HG03432 (cell line): ENCODE measurements at regions not wholly inside any gene's neighbourhood (a gene's known extent, or its start where the extent isn't known, plus 50 kb on each side); places are given as distances from the start of the nearest gene placed in this dataset.

Experiments
- ATAC-seq: cut with Tn5 transposase; IDR thresholded peaks from one replicate; pipeline ENCODE4 v1.9.1; 2021; ENCODE audit warnings: mild to moderate bottlenecking, moderate library complexity; ENCODE audit not compliant: unreplicated experiment

DNA sequence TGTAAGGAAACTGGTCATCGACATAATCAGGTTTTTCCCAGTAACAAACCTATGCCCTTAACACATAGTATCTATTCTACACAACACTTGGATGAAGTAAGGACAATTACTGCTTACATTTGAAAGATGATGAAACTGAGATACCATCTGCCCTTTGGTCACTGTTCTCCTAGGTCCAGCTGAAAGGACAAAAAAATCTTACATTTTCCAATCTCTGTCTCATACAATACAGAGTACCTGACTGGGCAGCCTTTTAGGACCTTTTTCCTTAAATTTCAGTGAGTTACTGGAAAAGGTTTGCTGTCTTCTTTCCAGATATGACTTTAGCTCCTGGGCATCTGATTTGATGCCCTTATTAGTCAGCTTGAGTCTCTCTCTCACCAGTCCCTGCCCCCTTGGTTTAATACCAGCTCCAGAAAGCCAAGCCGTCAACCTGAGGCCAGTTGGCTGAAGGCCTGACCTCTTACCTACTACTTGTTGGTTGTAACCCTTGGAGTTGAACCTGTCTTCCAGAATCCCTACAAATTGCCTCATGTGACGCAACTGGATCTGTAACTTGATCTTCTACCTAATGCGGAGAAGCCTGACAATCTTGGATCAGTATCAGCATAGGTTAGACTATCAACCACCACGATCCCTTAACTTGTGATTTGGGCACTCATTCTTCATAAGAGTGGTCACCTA is 355.3 kb upstream of the ZNF385D start:
- ATAC-seq, result no peak

DNA sequence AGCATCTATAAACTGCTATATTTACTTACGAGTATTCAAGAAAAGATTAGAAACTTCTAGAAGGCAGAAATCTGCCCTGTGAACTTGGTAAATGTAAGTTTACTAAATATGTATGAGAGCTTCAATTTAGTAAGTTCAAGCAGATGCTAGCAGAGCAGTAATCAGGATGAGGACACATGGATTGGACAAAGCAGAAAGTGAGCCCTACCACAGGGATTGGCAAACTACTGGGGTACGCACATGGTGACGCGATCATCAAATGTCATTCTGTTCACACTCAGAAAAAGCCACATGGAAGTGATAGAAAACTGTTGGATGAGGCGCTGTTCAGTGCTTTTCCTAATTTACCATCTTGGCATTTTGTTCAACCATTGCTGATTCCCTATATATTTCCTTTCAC is 360.2 kb upstream of the ZNF385D start:
- no peak for ATAC-seq

DNA sequence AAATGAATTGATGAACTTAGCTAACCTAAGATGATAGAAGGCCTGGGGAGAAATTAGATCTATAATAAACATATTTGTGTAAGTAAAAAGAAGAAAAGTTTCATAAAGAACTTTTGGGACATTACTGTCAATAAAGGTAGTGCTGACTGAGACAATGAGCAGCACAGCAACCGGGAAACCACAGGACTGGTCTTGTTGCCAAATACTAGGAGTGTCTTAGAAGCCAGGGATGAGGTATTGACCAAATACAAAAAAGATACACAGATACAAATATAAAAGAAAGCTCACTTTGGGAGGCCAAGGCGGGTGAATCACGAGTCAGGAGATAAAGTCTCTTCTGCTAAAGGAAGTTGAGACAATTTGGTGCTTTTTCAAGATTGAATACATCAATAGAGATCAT is 362.4 kb upstream of the ZNF385D start:
- no peak for ATAC-seq

DNA sequence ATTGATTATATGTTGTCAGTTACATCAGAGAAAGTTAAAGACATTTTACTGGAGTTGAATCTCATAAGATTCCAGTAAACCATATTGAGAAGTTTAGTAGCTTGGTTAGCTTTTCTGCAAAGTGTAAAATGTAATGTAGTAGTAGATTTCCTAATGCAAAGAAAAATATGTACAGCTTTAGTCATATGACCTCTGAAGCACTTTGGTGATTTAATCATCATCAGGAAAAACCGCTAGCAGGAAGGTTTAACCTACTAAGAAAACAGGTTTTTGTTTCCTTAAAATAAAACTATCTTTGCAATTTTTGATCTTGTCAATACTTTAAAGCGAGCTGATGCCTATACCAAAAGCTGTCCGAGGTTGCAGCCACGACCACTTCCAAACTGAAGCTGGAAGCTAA is 364.6 kb upstream of the ZNF385D start:
- ATAC-seq, result no peak

DNA sequence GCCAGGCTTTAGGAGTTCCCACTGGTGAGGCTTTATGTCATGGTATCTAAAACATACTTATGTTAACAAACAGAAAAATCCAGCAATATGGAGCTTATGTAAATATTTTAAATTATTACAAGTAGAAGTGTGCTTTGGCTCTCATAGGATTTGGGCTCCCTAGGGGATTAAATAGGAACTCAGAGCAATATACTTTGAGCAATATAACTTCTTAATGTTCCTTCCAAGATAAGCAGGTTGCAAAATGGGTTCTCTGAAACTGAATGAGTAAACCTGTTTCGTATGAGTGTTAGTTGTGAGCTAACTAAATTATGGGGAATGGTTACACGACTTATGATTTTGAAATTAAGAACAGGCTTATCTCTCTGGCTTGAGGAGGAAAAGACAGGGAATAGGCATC is 366.1 kb upstream of the ZNF385D start:
- ATAC-seq, result no peak

DNA sequence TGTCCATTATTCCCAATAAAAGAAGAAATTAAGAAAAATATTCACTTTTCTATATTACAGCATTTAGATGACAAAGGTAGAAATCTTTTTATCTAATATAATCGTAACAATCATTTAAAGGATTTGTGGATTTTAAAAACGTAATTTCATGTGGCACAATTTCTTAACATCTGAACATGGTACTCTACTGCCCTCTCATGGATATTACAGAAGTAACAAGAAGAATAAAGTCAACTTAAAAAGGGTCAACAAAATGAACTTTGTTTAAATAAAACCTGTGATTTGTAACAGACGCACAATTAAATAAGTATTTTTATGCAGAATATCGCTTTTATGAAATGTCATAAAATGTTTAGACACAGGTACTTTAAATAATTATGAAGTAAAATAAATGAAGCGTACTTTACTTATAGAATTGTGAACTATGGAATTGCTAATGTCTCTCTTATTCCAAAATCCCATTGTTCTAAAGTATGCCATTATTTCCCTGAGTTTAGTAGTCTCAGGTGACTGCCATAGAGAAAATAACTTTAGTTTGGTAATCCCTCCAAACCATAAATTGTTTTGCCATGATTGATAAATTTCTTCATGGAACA is 366.8 kb upstream of the ZNF385D start:
- ATAC-seq, result no peak

DNA sequence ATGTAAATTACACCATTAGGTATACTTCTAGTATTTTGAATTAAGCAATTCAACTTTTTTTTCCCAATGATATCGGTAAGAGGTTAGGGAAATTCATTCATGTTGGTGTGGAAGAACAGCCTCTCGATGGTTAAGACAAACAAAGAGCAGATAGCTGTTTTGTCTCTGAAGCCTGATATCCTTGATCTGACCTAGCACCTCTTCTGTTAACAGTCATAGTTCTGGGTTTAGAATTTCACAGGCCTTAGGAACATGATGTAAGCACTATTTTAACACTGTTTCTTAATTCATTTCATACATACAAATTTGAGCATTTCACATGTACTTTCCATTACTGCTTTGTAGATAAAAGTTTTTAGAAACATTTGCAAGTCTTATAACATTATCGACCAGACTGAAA is 367.5 kb upstream of the ZNF385D start:
- ATAC-seq, result no peak

DNA sequence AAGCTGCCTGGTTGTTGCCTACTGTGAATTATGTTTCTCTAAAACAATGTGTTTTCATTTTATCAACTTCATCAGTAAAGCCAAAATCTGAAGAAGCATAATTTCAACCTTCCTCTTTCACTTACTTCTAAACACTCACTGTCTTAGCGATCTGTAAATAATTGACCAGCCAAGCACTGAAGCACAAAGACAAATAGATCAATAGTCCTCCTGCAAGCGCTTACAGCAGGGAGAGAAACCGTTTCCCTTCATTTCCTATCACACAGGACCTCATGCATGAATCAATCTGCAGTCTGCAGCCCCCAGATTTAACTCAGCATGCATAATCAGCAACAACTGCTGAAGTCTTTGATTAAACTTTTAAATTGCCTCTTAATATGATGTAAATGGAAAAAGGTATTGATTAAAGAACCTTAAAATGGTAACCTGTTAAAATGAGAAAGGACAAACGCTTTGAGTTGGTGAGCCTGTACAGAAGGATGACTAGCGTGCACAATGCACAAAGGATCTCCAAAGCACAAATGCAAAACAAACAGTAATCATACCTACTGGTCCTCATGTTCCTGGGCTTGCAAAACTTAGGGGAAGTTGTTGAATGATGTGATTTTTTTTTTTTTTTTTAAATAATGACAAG is 370.2 kb upstream of the ZNF385D start:
- peak; percentile 84 for ATAC-seq

DNA sequence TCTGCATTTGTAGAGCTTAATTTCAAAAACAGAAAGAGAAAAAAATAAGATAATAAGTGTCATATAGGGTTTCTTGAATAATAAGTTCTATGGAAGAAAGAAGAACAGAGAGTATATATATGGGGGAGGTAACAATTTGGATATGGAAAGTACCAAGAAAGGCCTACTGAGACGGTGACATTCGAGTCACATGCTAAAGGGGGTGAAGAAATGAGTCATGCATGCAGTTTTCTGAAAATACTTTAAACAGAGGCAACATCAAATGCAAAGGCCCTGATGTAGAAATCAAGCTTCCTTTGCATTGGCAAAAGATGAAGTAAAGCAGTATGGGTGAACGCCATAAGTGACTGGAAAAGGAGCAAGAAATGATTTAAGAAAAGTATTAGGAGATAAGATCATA is 371.6 kb upstream of the ZNF385D start:
- peak; percentile 73 for ATAC-seq

DNA sequence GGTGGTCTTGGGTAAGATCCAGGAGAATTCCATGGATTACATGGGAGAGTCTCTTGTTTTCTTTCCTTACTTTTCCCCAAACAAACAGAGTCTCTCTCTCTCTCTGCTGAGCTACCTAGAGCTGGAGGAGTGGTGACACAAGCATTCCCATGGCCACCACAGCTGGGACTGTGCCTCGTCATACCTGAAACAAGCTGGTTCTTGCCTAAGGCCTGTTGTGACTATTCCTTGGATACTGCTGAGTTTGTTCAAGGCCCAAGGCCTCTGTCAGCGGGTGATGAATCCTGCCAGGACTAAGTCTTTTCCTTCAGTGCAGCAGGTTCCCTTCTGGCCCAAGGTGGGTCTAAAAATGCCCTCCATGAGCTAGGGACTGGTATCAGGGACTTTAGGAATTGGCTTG is 378.1 kb upstream of the ZNF385D start:
- no peak for ATAC-seq

DNA sequence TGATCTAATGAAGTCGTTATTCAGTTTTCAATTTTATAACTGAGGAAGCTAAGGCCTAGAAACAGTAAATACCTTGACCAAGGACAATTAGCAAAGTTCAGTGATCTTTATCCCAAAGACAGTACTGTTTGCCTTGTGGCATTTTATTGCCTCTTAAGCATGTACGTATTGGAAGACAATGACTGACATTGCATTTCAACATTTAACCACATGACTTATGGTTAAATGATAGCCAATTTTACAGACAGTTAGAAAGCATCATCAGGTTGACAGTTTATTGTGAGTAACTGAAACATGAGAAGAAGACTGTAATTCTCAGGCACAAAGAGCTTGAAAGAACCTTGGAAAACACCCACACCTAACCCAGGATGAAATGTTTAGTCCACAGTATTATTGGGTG is 390.8 kb upstream of the ZNF385D start:
- no peak for ATAC-seq

DNA sequence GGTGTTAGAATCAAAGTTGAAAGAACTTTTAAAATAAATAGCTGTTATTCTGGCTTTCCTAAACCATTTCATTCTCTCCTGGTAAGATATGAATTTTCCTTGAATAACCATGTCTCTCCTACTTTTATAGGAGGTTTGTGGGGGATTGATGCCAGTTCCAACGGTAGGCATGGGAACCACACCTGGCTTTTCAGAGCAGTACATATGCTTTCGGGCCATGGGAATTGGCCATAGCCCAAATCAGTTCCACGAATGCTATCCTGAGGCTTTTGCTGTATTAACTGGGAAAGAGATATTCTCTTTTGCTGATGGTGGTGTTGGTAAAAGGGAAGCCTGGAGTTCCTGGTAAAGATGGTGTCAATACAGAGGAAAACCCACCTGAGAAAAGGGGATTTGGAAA is 396.2 kb upstream of the ZNF385D start:
- no peak for ATAC-seq

DNA sequence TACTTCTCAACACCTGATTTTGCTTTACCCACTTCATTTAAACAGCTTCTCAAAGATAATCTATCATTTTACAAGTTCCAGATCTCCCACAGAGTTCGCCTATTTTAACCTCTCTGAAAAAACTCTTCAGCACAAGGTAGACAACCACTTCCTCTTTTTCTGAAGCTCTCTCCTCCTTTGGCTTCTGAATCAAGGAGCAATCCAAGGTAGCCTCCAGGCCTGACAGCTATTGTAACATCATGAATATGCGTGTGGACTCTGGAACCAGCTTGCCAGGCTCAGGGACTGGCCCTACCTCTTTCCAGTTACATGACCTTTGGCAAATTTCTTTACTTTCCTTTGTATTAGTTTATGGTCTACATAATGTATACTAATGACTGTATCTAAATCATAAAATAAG is 405.9 kb upstream of the ZNF385D start:
- ATAC-seq, result peak; percentile 52

DNA sequence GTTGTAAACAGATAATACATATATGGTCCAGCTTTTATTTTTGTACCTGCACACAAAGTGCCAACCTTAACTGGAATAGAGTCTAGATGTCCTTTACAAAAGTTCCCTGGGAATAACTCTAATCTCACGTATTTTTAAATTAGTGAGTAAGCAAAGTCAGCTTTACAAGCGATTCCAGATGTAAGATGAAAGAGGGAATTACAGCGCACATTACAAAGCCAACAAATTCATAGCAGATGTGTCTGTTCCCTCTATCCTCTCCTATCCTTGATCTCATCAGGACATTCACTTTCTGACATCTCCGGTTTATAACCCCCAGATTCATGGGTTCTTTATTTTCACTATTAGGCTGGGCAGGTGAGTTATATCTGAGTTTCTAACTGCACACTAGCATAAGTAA is 406.8 kb upstream of the ZNF385D start:
- no peak for ATAC-seq

DNA sequence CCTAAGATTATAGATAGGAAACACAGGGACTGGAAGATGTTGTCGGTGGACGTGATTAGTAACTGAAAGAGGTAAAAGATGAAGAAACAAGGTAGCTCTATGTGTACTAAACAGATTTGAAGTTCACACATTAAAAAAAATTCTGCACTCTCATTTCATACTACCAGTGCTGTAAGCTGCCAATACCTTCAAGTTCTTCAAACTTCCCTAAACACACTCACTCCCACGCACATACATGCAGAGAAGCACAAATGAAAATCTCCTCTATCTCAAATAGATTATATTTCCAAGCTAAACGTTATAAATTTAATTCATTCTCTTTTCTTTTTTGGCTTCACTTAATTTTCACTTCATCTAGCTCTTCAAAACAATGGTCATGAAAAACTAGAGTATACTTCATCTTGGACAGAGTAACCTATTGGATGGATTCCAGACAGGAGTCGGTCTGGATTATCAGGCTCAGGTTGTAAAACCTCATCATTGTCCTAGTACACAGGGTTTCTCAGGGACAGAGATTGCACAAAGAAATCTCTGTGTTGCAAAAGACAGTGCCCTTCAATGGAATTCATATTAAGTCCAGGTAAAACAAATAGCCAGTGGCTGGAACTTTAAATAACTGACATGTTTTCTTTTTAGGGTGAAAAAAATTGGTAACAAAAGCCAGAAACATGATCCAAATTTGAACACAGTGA is 408.1 kb upstream of the ZNF385D start:
- no peak for ATAC-seq

DNA sequence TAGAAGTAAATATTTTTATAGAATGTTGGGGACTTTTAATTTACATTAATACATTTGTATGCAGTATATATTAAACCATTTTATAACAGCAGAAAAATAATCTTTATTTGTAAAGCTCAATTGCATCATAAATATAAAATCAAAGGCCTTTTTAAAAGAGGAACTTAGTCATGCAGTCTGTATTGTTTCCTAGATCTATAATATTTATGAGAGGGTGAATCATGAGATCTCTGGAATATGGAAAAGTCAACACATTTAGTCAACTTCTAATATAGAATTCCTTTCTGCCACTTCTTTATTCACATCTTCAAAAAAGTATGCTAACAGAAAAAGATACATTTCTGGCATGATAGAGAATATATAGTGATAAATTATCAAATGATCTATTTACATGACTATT is 410.3 kb upstream of the ZNF385D start:
- no peak for ATAC-seq

DNA sequence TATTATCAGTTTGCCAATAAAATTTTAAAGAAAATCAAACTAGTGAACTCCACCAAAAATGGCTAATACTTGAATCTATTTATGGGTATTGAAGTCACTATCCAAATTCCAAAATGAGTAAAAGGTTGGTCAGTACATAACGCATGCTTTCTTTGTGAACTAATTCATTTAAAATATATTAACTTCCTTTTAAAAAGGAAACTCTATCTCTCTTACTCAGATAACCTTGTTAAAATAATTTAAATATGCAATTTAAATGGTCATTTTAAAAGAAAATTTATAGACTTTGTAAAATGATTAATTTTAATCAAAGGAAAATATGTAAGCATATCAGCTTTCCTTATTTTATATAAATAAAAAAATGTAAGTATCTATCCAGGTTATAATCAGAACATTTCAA is 419.4 kb upstream of the ZNF385D start:
- ATAC-seq, result no peak

DNA sequence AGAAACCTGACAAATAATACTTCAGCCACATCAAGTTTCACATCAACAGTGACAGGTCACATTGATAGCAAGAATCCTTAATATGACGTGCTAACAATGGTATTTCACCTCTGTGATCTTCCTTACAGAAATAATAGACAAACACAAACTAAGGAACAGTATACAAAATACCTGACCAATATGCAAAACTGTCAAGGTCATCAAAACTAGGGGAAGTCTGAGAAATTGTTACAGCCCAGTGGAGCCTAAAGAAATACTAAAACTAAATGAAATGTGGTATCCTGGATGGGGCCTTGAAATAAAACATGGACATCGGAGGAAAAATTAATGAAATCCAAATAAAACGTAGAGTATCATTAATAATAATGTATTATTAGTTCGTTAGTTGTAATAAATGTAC is 422.0 kb upstream of the ZNF385D start:
- no peak for ATAC-seq

DNA sequence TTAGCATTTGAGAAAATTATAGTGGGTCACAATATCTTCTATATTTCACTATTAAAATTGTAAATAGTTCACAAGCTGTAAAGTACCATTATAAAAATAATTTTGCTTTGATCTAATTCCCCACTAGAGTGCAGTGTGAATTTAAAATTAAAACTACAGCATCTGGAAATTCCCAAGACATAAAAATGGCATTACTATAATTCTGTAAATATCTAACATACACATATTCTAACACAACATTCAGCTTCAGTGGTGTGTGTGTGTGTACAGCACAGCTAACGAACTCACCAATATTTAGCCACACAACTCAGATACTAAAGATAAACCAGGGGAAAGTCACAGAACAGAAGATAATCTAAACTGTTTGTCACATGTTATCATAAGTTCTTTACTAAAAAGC is 424.9 kb upstream of the ZNF385D start:
- no peak for ATAC-seq

DNA sequence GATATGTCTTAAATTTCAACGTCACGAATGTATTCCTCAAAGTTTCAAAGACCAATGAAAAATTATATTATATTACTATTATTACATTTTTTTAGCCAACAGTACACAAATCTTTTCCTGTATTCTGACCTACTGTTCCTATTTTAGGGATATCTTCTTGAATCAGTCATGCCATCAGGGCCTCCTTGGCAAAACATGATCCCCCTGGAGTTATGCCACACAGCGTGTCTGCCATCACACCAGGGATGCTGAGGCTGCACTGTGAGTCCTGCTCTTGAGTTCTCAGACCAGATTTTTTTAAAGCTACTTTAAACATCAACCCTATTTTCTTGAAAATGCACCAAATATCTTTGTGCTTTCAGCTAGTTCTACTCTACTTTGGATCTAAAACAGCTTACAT is 425.9 kb upstream of the ZNF385D start:
- peak; percentile 13 for ATAC-seq

DNA sequence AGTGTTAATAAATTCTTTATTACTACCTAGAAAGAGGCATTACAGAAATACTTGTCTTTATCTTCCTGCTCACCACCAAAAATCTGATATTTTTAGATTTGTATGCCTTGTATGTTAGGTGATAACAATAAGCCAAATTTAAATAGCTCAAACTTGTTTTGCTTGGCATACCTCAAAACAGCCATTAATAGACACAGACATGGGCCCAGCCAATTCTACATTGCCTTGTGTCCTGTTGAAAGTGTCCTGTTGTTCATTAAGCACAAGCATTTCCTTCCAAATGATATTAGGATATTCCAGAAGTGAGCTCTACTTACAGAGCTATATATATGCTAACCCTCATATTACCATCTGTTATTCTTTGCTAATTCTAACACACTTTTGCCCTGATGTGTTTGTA is 438.6 kb upstream of the ZNF385D start:
- ATAC-seq, result no peak

DNA sequence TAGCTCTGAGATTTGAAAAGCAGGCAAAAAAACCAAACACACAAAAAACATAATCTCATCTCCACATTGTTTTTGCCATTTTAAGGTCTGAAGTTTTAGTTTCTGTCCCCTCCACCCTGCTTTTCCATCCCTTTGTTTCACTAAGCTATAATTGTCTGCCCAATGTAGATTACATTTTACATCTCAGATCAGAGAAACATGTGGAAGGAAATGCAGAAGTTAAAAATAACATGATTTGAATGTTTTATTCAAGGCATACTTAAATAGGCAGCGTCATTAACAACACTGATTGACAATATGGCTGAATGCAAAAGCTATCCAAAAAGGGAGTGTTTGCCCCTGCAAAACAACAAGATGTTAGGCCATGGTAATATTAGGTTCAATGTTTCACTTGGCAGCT is 448.1 kb upstream of the ZNF385D start:
- ATAC-seq, result no peak
